Mesenchymal stem cell (in vitro differentiated cells and primary cell): ENCODE measurements at regions not wholly inside any gene's neighbourhood (a gene's known extent, or its start where the extent isn't known, plus 50 kb on each side); places are given as distances from the start of the nearest gene placed in this dataset.

Source experiments
- DNase-seq: peaks from one replicate; pipeline ENCODE4 v3.0.0-alpha.2; 2013
- H2AFZ ChIP-seq: one replicate; pipeline ENCODE4 v1.6.1; 2013; ENCODE audit warnings: low read depth, mild to moderate bottlenecking, control low read depth, inconsistent platforms, low read length, moderate library complexity
- H2AK5ac ChIP-seq: 2 replicates; pipeline ENCODE4 v1.6.1; 2013; ENCODE audit warnings: low read length, moderate library complexity, mild to moderate bottlenecking, inconsistent platforms; ENCODE audit not compliant: severe bottlenecking
- H2BK120ac ChIP-seq: one replicate; pipeline ENCODE4 v1.6.1; 2013; ENCODE audit warnings: low read depth, mild to moderate bottlenecking, inconsistent platforms, low read length, moderate library complexity
- H2BK12ac ChIP-seq, 2 experiments: one replicate each; pipeline ENCODE4 v1.6.1; 2013; ENCODE audit warnings: inconsistent platforms in 2 of 2, low read length in 2 of 2, mild to moderate bottlenecking in 2 of 2, moderate library complexity in 2 of 2, control low read depth in 1 of 2
- H2BK15ac ChIP-seq: one replicate; pipeline ENCODE4 v1.6.1; 2013; ENCODE audit warnings: mild to moderate bottlenecking, low read depth, inconsistent platforms; ENCODE audit not compliant: poor library complexity, severe bottlenecking
- H2BK5ac ChIP-seq: 2 replicates; pipeline ENCODE4 v1.6.1; 2013; ENCODE audit warnings: low read depth, mild to moderate bottlenecking, low read length, control low read depth, inconsistent platforms; ENCODE audit not compliant: poor library complexity, severe bottlenecking
- H3K14ac ChIP-seq, 2 experiments: one replicate each; pipeline ENCODE4 v1.6.1; 2013; ENCODE audit warnings: inconsistent platforms in 2 of 2, low read length in 2 of 2, control low read depth in 1 of 2, mild to moderate bottlenecking in 1 of 2, moderate library complexity in 1 of 2
- H3K18ac ChIP-seq, 2 experiments: one replicate each; pipeline ENCODE4 v1.6.1; 2013; ENCODE audit warnings: inconsistent platforms in 2 of 2, low read length in 2 of 2, control low read depth in 1 of 2, low read depth in 1 of 2, mild to moderate bottlenecking in 1 of 2
- H3K23ac ChIP-seq, 2 experiments: one replicate each; pipeline ENCODE4 v1.6.1; 2013; ENCODE audit warnings: inconsistent platforms in 2 of 2, low read length in 2 of 2, mild to moderate bottlenecking in 2 of 2, moderate library complexity in 2 of 2, control low read depth in 1 of 2
- H3K27ac ChIP-seq: 2 replicates; pipeline ENCODE4 v1.5.1; 2013; ENCODE audit warnings: mild to moderate bottlenecking, moderate library complexity, low read length, control low read depth, inconsistent platforms; ENCODE audit not compliant: poor library complexity, severe bottlenecking
- H3K27me3 ChIP-seq, 2 experiments: 2 replicates each; pipeline versions ENCODE4 v1.6.1 to v1.7.0; 2013; ENCODE audit warnings: low read length in 2 of 2, mild to moderate bottlenecking in 2 of 2, moderate library complexity in 2 of 2, control low read depth in 1 of 2, inconsistent platforms in 1 of 2; ENCODE audit not compliant: control insufficient read depth in 1 of 2, insufficient read depth in 1 of 2
- H3K36me3 ChIP-seq, 2 experiments: 2 replicates each; pipeline versions ENCODE4 v1.6.1 to v1.7.0; 2013; ENCODE audit warnings: low read length in 2 of 2, control low read depth in 1 of 2, inconsistent platforms in 1 of 2, low read depth in 1 of 2, mild to moderate bottlenecking in 1 of 2; ENCODE audit not compliant: insufficient read depth in 2 of 2, control insufficient read depth in 1 of 2
- H3K4ac ChIP-seq, 2 experiments: one replicate each; pipeline ENCODE4 v1.6.1; 2013; ENCODE audit warnings: inconsistent platforms in 2 of 2, low read length in 2 of 2, mild to moderate bottlenecking in 2 of 2, moderate library complexity in 2 of 2, control low read depth in 1 of 2, low read depth in 1 of 2
- H3K4me1 ChIP-seq: 2 replicates; pipeline ENCODE4 v1.6.1; 2013; ENCODE audit warnings: low read depth, low read length, control low read depth; ENCODE audit not compliant: control insufficient read depth, insufficient read depth
- H3K4me2 ChIP-seq: 2 replicates; pipeline ENCODE4 v1.6.1; 2013; ENCODE audit warnings: low read length, mild to moderate bottlenecking, inconsistent platforms; ENCODE audit not compliant: poor library complexity, severe bottlenecking
- H3K4me3 ChIP-seq, 2 experiments: 2 replicates each; pipeline versions ENCODE4 v1.5.1 to v1.7.0; 2013; ENCODE audit warnings: low read length in 2 of 2, mild to moderate bottlenecking in 2 of 2, control low read depth in 1 of 2, low read depth in 1 of 2; ENCODE audit not compliant: insufficient read depth in 1 of 2
- H3K79me1 ChIP-seq: replicated peaks from 2 replicates; pipeline ENCODE4 v1.6.1; 2013; ENCODE audit warnings: mild to moderate bottlenecking, control low read depth, low read length, inconsistent platforms; ENCODE audit not compliant: poor library complexity, severe bottlenecking
- H3K9ac ChIP-seq: 2 replicates; pipeline ENCODE4 v1.7.0; 2013; ENCODE audit warnings: mild to moderate bottlenecking, low read length, moderate library complexity
- H3K9me3 ChIP-seq: 2 replicates; pipeline ENCODE4 v1.7.0; 2013; ENCODE audit warnings: mild to moderate bottlenecking, low read length; ENCODE audit not compliant: control insufficient read depth
- H4K8ac ChIP-seq: one replicate; pipeline ENCODE4 v1.6.1; 2013; ENCODE audit warnings: inconsistent platforms, mild to moderate bottlenecking, low read length, moderate library complexity
- H4K91ac ChIP-seq: one replicate; pipeline ENCODE4 v1.6.1; 2013; ENCODE audit warnings: mild to moderate bottlenecking, low read length, inconsistent platforms
- WGBS: methylation state at CpG from one replicate; pipeline ENCODE4 v1.1.7; 2013; ENCODE audit warnings: mixed read lengths; 5-methylcytosine and 5-hydroxymethylcytosine counted together

DNA sequence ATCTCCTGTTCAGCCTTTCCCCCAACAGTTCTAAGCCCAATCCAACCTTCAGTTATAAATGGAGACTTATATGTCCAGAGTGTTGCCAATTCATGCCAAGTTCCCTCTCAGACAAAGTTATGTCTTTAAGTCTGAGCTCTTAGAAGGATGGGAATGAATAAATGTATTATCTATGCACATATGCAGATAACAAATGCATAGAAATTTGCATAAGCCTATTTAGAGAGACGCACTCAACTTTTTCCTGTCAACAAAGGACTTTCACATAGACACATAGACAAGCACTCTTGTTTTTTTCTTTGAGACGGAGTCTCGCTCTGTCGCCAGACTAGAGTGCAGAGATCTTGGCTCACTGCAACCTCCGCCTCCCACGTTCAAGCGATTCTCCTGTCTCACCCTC is 95.1 kb downstream of the SOX9 start:
- Histone ChIP-seq H2BK15ac (no peak overlapping the region), H3K9ac (no peak overlapping the region), H3K79me1 (no peaks in the 10 kb centered on the region), H3K23ac (no peak overlapping the region), H3K27me3 (peaks cover 26 to 41% of the 10 kb centered on the region in 2 experiments), H3K4me3 (no peak overlapping the region), H4K8ac (no peak overlapping the region), H3K4ac (no peak overlapping the region), H3K27ac (no peak overlapping the region), H2BK5ac (no peak overlapping the region), H3K36me3 (no peaks in the 10 kb centered on the region), H2BK12ac (no peak overlapping the region), H3K9me3 (peaks cover 4% of the 10 kb centered on the region), H4K91ac (no peak overlapping the region), H3K4me1 (peaks cover 16% of the 10 kb centered on the region), H3K14ac (no peak overlapping the region), H2BK120ac (no peak overlapping the region), H2AFZ (no peak overlapping the region), H3K4me2 (no peak overlapping the region), H3K18ac (no peak overlapping the region), H2AK5ac (no peak overlapping the region)
- DNase-seq: no peak
- WGBS: 95% methylated on average over 7 of the region's 7 CpGs

DNA sequence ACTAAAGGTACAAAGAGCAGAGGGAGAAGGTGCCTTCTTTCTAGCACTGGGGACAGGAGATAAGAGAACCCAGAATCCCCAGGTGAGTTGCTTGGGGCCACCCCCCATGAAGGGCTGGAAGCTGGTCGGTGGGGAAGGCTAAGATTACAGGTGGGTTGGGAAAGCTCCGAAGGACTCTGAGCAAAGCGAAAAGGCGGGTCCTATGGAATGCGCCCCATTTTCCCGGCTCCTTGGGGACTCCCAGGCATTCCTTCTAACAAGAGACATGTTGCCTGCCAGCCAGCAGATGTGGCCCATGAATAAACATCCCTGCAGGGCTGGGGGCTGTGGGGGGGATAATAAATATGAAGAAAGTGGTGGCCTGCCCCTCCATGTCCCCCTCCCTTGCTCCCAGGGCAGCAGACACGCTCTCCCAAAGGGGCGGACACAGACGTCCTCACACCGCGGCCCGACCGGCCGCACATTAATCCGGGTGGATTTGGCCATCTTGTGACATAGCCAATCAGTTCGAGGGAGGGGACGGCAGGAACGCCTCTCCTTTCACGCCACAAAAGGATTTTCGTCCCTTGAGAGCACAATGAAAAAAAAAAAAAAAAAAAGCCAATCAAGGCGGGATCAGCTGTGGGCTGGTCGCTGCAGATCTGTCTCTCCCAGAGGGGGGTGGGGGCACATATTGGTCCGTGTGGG is 98.5 kb downstream of the SOX9 start:
- H2BK15ac ChIP-seq: no peak overlapping the region
- H2BK120ac ChIP-seq: no peak overlapping the region
- H3K23ac ChIP-seq: peak overlapping the region in 1 of 2 experiments; percentile 42
- WGBS: 6% methylated on average over 20 of the region's 23 CpGs
- no peaks in the 10 kb centered on the region for H3K36me3 ChIP-seq
- peaks cover 4% of the 10 kb centered on the region for H3K9me3 ChIP-seq
- no peak overlapping the region for H4K91ac ChIP-seq
- H3K4me2 ChIP-seq: peak overlapping the region; percentile 78
- no peak overlapping the region for H2BK5ac ChIP-seq
- H2AFZ ChIP-seq: no peak overlapping the region
- DNase-seq: peak; percentile 9
- H3K18ac ChIP-seq: no peak overlapping the region
- H3K9ac ChIP-seq: no peak overlapping the region
- no peak overlapping the region for H3K27ac ChIP-seq
- peaks cover 13% of the 10 kb centered on the region for H3K4me1 ChIP-seq
- H3K4ac ChIP-seq: no peak overlapping the region
- no peak overlapping the region for H4K8ac ChIP-seq
- H3K27me3 ChIP-seq: peaks cover 28 to 60% of the 10 kb centered on the region in 2 experiments
- H3K14ac ChIP-seq: no peak overlapping the region
- H2AK5ac ChIP-seq: no peak overlapping the region
- peak overlapping the region in 1 of 2 experiments; percentile 16 for H3K4me3 ChIP-seq
- H2BK12ac ChIP-seq: no peak overlapping the region
- H3K79me1 ChIP-seq: no peaks in the 10 kb centered on the region

DNA sequence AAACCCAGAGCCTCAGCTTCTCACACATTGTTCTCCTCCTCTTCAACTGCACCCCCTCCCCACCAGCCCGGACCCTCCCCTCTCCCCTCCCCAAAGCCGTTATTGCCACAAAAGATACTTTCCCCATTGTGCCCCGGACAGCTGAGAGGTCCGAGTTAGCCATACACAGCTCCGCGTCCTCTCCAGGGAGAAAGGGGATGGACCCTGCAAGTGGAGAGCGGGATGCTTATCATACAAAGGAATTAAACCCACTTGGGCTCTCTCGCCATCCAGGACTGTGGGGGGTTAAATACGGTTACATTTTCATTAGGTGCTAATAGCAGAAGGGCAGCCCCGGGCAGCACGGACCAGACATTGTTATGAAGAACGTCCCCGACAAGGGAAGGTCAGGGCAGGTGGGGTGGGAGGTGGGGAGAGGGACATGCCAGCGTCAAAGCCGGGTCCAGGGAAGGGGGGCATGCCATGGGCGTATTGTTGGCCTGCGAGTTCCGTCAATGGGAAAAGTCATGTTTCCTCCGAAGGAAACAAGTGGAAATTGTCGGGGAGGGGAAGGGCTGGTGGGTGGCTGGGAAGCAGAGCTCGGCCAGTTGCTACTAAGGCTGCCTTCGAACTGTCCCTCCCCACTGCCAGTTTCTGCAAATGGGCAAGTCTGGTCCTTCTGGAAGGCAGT is 99.1 kb downstream of the SOX9 start:
- Histone ChIP-seq H3K36me3 (no peaks in the 10 kb centered on the region), H3K14ac (peak overlapping the region in 1 of 2 experiments; percentile 62), H3K27me3 (peaks cover 28 to 60% of the 10 kb centered on the region in 2 experiments), H2BK120ac (no peak overlapping the region), H3K18ac (no peak overlapping the region), H3K23ac (peak overlapping the region in 1 of 2 experiments; percentile 42), H3K4ac (no peak overlapping the region), H2AK5ac (no peak overlapping the region), H4K91ac (no peak overlapping the region), H4K8ac (no peak overlapping the region), H3K79me1 (no peaks in the 10 kb centered on the region), H3K4me3 (peak overlapping the region; percentile 16 to 29), H3K4me2 (peak overlapping the region; percentile 78), H2AFZ (no peak overlapping the region), H2BK15ac (no peak overlapping the region), H2BK12ac (no peak overlapping the region), H2BK5ac (no peak overlapping the region), H3K9ac (no peak overlapping the region), H3K9me3 (peaks cover 4% of the 10 kb centered on the region), H3K4me1 (peaks cover 13% of the 10 kb centered on the region), H3K27ac (no peak overlapping the region)
- 9% methylated on average over 22 of the region's 22 CpGs for WGBS
- no peak for DNase-seq

DNA sequence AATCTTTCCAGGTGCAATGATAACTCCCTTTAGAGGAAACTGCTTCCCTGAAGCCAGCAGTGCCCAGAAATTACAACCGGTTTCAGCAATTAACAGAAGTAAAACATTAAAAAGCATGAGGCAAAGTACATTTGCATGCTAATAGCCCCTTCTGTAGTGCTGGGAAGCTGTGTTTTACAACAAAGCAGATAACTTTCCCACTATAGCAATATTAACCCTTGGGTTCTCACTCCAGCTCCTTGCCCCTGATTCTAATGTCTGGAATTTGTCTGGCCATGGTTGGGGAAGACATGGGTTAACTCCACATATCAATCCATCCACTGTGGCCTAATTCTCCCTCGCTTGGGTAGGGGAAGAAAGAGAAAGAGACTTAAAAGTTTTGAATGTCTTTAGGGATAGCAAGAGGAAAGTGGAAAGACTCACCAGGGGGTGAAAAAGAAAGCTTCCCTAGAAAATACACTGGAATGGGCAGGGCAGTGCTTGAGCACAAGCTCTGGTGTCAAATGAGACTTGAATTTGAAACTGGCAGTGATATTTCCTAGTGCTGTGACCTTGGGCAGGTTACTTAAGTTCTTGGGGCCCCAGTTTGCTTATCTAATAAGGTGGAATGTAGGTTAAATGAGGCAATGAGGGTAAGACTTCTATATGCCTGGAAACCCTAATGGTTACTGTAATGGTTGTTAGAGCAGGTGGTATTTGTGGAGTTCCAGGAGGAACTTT is 102.0 kb downstream of the SOX9 start:
- Histone ChIP-seq H3K18ac (no peak overlapping the region), H3K14ac (no peak overlapping the region), H2AFZ (no peak overlapping the region), H3K4me3 (no peak overlapping the region), H2AK5ac (no peak overlapping the region), H3K23ac (no peak overlapping the region), H2BK12ac (no peak overlapping the region), H3K79me1 (no peaks in the 10 kb centered on the region), H4K8ac (no peak overlapping the region), H2BK5ac (no peak overlapping the region), H3K4me2 (no peak overlapping the region), H3K4me1 (peaks cover 13% of the 10 kb centered on the region), H3K27me3 (peaks cover 28 to 47% of the 10 kb centered on the region in 2 experiments), H3K9ac (no peak overlapping the region), H4K91ac (no peak overlapping the region), H3K27ac (no peak overlapping the region), H2BK120ac (no peak overlapping the region), H3K36me3 (no peaks in the 10 kb centered on the region), H3K4ac (no peak overlapping the region), H2BK15ac (no peak overlapping the region), H3K9me3 (peaks cover 4% of the 10 kb centered on the region)
- 15% methylated on average over 2 of the region's 2 CpGs for WGBS
- no peak for DNase-seq
